ENCODE measurements at regions not wholly inside any gene's neighbourhood (a gene's known extent, or its start where the extent isn't known, plus 50 kb on each side); places are given as distances from the start of the nearest gene placed in this dataset.

- no peak for FAIRE-seq
- Histone ChIP-seq H4K20me1 (ENCODE audit: control insufficient read depth, extremely low read depth, insufficient read depth, low read length) (no peaks in the 10 kb centered on the region), H3K36me3 (ENCODE audit: control insufficient read depth in 2 of 2, extremely low read depth in 1 of 2, insufficient read depth in 2 of 2, low read length in 2 of 2) (no peaks in the 10 kb centered on the region), H3K4me1 (ENCODE audit: control insufficient read depth, extremely low read depth, insufficient read depth, low read length) (no peaks in the 10 kb centered on the region), H3K9me1 (ENCODE audit: control insufficient read depth, extremely low read depth, insufficient read depth, low read length) (no peaks in the 10 kb centered on the region), H3K4me2 (ENCODE audit: control insufficient read depth, extremely low read depth, insufficient read depth, low read depth, low read length) (no peak overlapping the region), H3K9ac (ENCODE audit: control insufficient read depth, extremely low read depth, insufficient read depth, low read length) (no peak overlapping the region), H3K4me3 (ENCODE audit: control insufficient read depth in 2 of 3, extremely low read depth in 1 of 3, insufficient read depth in 2 of 3, low read depth in 1 of 3, low read length in 3 of 3) (no peak overlapping the region), H3K27ac (ENCODE audit: control insufficient read depth, insufficient read depth, low read length) (no peak overlapping the region), H3K79me2 (ENCODE audit: control insufficient read depth, insufficient read depth, low read length) (no peaks in the 10 kb centered on the region), H2AFZ (ENCODE audit: control insufficient read depth, low read length) (no peak overlapping the region), H3K9me3 (ENCODE audit: control insufficient read depth, low read depth, low read length) (peaks cover 1% of the 10 kb centered on the region), H3K27me3 (ENCODE audit: control insufficient read depth, extremely low read depth, insufficient read depth, low read length) (no peaks in the 10 kb centered on the region)
- dilution Hi-C loops (cut with MboI; ENCODE audit: extremely low pct_ligation_motif_present, low sequenced_read_pairs): no loop called here
- DNase-seq (ENCODE audit: low read depth, low spot score): no peak
- TF ChIP-seq EZH2 (IDR thresholded peaks at IDR 0.05; ENCODE audit: low read length): no peak
- TF ChIP-seq, protein P1, sequence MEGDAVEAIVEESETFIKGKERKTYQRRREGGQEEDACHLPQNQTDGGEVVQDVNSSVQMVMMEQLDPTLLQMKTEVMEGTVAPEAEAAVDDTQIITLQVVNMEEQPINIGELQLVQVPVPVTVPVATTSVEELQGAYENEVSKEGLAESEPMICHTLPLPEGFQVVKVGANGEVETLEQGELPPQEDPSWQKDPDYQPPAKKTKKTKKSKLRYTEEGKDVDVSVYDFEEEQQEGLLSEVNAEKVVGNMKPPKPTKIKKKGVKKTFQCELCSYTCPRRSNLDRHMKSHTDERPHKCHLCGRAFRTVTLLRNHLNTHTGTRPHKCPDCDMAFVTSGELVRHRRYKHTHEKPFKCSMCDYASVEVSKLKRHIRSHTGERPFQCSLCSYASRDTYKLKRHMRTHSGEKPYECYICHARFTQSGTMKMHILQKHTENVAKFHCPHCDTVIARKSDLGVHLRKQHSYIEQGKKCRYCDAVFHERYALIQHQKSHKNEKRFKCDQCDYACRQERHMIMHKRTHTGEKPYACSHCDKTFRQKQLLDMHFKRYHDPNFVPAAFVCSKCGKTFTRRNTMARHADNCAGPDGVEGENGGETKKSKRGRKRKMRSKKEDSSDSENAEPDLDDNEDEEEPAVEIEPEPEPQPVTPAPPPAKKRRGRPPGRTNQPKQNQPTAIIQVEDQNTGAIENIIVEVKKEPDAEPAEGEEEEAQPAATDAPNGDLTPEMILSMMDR (optimal IDR thresholded peaks at IDR 0.05 in 1 of 3, IDR thresholded peaks at IDR 0.05 in 1 of 3, conservative IDR thresholded peaks at IDR 0.05 in 1 of 3; ENCODE audit: extremely low read depth in 1 of 3, insufficient read depth in 2 of 3, low read length in 3 of 3): no peak
Measured at GRCh38 chr6:164169355-164169754, 754.8 kb downstream of the QKI start.

DNA sequence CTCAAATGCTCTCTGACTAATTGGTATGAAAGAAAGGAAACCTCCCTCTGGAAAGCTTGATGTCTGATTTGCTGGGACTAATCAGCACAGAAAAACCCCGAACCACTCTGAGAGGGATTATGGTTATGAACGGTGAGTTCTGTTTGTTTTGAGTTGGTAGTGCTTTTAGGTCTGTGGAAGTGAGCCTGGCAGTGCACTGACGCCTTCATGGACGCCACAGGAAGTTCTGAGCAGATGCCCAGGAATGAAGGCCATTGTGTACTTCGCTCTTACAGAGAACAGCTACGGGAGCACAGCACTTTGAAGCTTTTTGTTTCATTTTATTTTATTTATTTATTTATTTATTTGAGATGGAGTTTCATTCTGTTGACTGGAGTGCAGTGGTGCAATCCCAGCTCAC is 754.1 kb downstream of the QKI start:
- Histone ChIP-seq H3K4me3 (ENCODE audit: control insufficient read depth in 2 of 3, extremely low read depth in 1 of 3, insufficient read depth in 2 of 3, low read depth in 1 of 3, low read length in 3 of 3) (no peak overlapping the region), H2AFZ (ENCODE audit: control insufficient read depth, low read length) (no peak overlapping the region), H4K20me1 (ENCODE audit: control insufficient read depth, extremely low read depth, insufficient read depth, low read length) (no peaks in the 10 kb centered on the region), H3K36me3 (ENCODE audit: control insufficient read depth in 2 of 2, extremely low read depth in 1 of 2, insufficient read depth in 2 of 2, low read length in 2 of 2) (no peaks in the 10 kb centered on the region), H3K4me1 (ENCODE audit: control insufficient read depth, extremely low read depth, insufficient read depth, low read length) (no peaks in the 10 kb centered on the region), H3K4me2 (ENCODE audit: control insufficient read depth, extremely low read depth, insufficient read depth, low read depth, low read length) (no peak overlapping the region), H3K79me2 (ENCODE audit: control insufficient read depth, insufficient read depth, low read length) (no peaks in the 10 kb centered on the region), H3K27ac (ENCODE audit: control insufficient read depth, insufficient read depth, low read length) (no peak overlapping the region), H3K9me3 (ENCODE audit: control insufficient read depth, low read depth, low read length) (peaks cover 1% of the 10 kb centered on the region), H3K27me3 (ENCODE audit: control insufficient read depth, extremely low read depth, insufficient read depth, low read length) (no peaks in the 10 kb centered on the region), H3K9me1 (ENCODE audit: control insufficient read depth, extremely low read depth, insufficient read depth, low read length) (no peaks in the 10 kb centered on the region), H3K9ac (ENCODE audit: control insufficient read depth, extremely low read depth, insufficient read depth, low read length) (no peak overlapping the region)
- FAIRE-seq: no peak
- DNase-seq (ENCODE audit: low read depth, low spot score): no peak
- dilution Hi-C loops (cut with MboI; ENCODE audit: extremely low pct_ligation_motif_present, low sequenced_read_pairs): no loop called here
- TF ChIP-seq EZH2 (IDR thresholded peaks at IDR 0.05; ENCODE audit: low read length): no peak
- TF ChIP-seq, protein P1 (optimal IDR thresholded peaks at IDR 0.05 in 1 of 3, IDR thresholded peaks at IDR 0.05 in 1 of 3, conservative IDR thresholded peaks at IDR 0.05 in 1 of 3; ENCODE audit: extremely low read depth in 1 of 3, insufficient read depth in 2 of 3, low read length in 3 of 3): no peak

Data from keratinocyte (primary cell).